ENCODE measurements at regions not wholly inside any gene's neighbourhood (a gene's known extent, or its start where the extent isn't known, plus 50 kb on each side); places are given as distances from the start of the nearest gene placed in this dataset.
A peak's percentile ranks its signal among the peaks of the same experiment; 100 is the strongest.

DNA sequence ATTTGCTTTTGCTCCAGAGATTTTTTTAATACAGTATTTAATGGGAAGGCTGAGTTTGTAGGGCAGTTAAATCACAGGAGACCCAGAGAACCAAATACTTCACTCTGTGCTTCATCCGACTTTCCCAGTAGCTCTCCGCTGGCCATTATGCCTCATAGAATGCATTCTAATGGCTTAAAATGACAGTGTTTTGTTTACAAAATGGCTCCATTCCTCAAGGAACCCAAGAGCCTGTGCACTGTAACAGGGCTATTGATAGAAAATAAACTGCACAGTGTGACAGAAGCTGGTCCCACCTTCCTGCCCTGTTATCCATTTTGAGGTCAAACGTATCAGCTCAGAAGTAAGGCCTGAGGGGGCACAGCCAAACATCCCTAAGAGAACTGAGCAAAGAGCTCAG lies 136.5 kb downstream of the RAP2A start:
- no peak for DNase-seq (ENCODE audit: extremely low spot score in 2 of 2)
- TF ChIP-seq POLR2AphosphoS5 (IDR thresholded peaks at IDR 0.05; ENCODE audit: insufficient read depth in 1 of 2, low read depth in 1 of 2) (no peak), POLR2A (IDR thresholded peaks at IDR 0.05) (no peak), CTCF (IDR thresholded peaks at IDR 0.05) (no peak)
- peak overlapping the region; percentile 39 for H3K27ac ChIP-seq
- H3K4me3 ChIP-seq, result no peak overlapping the region
- intact Hi-C loops (cut with DNase I), result no loop called here
- H3K4me1 ChIP-seq, result peaks cover 22% of the 10 kb centered on the region
- no peaks in the 10 kb centered on the region for H3K9me3 ChIP-seq
- no peaks in the 10 kb centered on the region for H3K36me3 ChIP-seq
- H3K27me3 ChIP-seq, result no peaks in the 10 kb centered on the region

DNA sequence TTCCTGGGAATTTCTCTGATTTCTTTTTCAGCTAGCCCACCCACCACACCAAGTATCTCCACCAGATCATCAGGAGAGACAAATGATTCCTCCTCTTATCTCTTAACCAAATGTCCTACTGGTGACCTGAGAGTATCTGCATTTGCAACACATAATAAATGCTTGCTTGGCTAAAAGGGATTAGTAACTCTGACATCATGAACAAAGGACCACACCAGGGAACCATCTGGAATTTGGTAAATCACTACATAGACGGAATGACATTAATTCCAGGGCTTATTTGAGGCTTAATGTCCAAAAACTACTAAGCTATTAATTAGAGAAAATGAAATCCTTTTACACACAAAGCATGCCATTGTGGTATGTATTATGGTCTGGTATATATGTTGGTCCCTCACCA lies 139.0 kb downstream of the RAP2A start:
- TF ChIP-seq POLR2A (IDR thresholded peaks at IDR 0.05) (no peak), POLR2AphosphoS5 (IDR thresholded peaks at IDR 0.05; ENCODE audit: insufficient read depth in 1 of 2, low read depth in 1 of 2) (no peak), CTCF (IDR thresholded peaks at IDR 0.05) (no peak)
- Histone ChIP-seq H3K4me3 (no peak overlapping the region), H3K36me3 (no peaks in the 10 kb centered on the region), H3K27ac (no peak overlapping the region), H3K9me3 (no peaks in the 10 kb centered on the region), H3K4me1 (peaks cover 22% of the 10 kb centered on the region), H3K27me3 (no peaks in the 10 kb centered on the region)
- DNase-seq (ENCODE audit: extremely low spot score in 2 of 2), result no peak
- intact Hi-C loops (cut with DNase I), result no loop called here

DNA sequence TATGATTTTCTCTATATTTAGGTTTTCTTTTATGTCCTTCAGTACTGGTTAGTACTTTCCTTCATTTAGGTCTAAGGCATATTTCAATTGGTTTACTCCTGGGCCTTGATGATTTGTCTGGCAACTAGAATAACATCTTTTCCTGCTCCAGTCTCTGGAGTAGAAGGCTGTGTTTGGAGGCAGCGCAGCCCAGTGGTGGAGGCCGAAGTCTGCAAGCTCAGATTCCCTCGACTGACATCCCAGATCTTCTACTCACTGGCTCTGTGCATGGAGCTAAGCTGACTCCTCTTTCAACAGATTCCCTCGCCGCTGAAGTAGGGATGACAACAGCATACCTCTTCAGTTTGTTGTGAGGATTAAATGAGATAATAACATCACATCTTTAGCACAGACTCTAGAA lies 141.0 kb downstream of the RAP2A start:
- H3K36me3 ChIP-seq, result no peaks in the 10 kb centered on the region
- no peak overlapping the region for H3K4me3 ChIP-seq
- H3K27me3 ChIP-seq, result no peaks in the 10 kb centered on the region
- intact Hi-C loops (cut with DNase I), result no loop called here
- no peaks in the 10 kb centered on the region for H3K9me3 ChIP-seq
- peak in 1 of 3 experiments; percentile 26 for TF ChIP-seq CTCF (IDR thresholded peaks at IDR 0.05)
- TF ChIP-seq POLR2AphosphoS5 (IDR thresholded peaks at IDR 0.05; ENCODE audit: insufficient read depth in 1 of 2, low read depth in 1 of 2), result no peak
- H3K27ac ChIP-seq, result no peak overlapping the region
- DNase-seq (ENCODE audit: extremely low spot score in 2 of 2), result no peak
- peaks cover 9% of the 10 kb centered on the region for H3K4me1 ChIP-seq

- Histone ChIP-seq H3K36me3 (no peaks in the 10 kb centered on the region), H3K4me3 (no peak overlapping the region), H3K4me1 (no peaks in the 10 kb centered on the region), H3K27me3 (no peaks in the 10 kb centered on the region), H3K27ac (no peak overlapping the region), H3K9me3 (no peaks in the 10 kb centered on the region)
- no peak for DNase-seq (ENCODE audit: extremely low spot score in 2 of 2)
- intact Hi-C loops (cut with DNase I), result no loop called here
- TF ChIP-seq POLR2AphosphoS5 (IDR thresholded peaks at IDR 0.05; ENCODE audit: insufficient read depth in 1 of 2, low read depth in 1 of 2) (no peak), CTCF (IDR thresholded peaks at IDR 0.05) (no peak), POLR2A (IDR thresholded peaks at IDR 0.05) (no peak)
Measured at GRCh38 chr13:97577026-97577425, 143.1 kb downstream of the RAP2A start.

- DNase-seq (ENCODE audit: extremely low spot score in 2 of 2), result no peak
Measured at GRCh38 chr13:97582170-97582569, 148.2 kb downstream of the RAP2A start.

More at GRCh38 chr13:97582170-97582569, 148.2 kb downstream of the RAP2A start:
- H3K9me3 ChIP-seq, result no peaks in the 10 kb centered on the region
- intact Hi-C loops (cut with DNase I), result no loop called here
- no peaks in the 10 kb centered on the region for H3K36me3 ChIP-seq
- TF ChIP-seq POLR2AphosphoS5 (IDR thresholded peaks at IDR 0.05; ENCODE audit: insufficient read depth in 1 of 2, low read depth in 1 of 2) (no peak), CTCF (IDR thresholded peaks at IDR 0.05) (no peak)
- H3K27me3 ChIP-seq, result no peaks in the 10 kb centered on the region
- no peaks in the 10 kb centered on the region for H3K4me1 ChIP-seq
- no peak overlapping the region for H3K4me3 ChIP-seq
- no peak overlapping the region for H3K27ac ChIP-seq

All from vagina (tissue), 2 donors.